ENCODE measurements at regions not wholly inside any gene's neighbourhood (a gene's known extent, or its start where the extent isn't known, plus 50 kb on each side); places are given as distances from the start of the nearest gene placed in this dataset.

GRCh38 chr16:8408855-8409567 lies 181.3 kb downstream of the TMEM114 start:
- TF ChIP-seq CTCF (conservative IDR thresholded peaks at IDR 0.05; ENCODE audit: low read depth in 2 of 2), result no peak
- TF ChIP-seq EZH2 (IDR thresholded peaks at IDR 0.05; ENCODE audit: low read depth, unreplicated experiment), result no peak
- no peak for TF ChIP-seq CREB1 (CRISPR knock-in tag; IDR thresholded peaks at IDR 0.05; ENCODE audit: low read depth)
- no peak for TF ChIP-seq REST (IDR thresholded peaks at IDR 0.05; ENCODE audit: unreplicated experiment)
- no peak for TF ChIP-seq POLR2AphosphoS5 (IDR thresholded peaks at IDR 0.05; ENCODE audit: low read depth)
- no peak for TF ChIP-seq EZH2phosphoT487 (IDR thresholded peaks at IDR 0.05; ENCODE audit: unreplicated experiment)

Data from GM23338 (cell line).